Astrocyte of the cerebellum (primary cell): ENCODE measurements at regions not wholly inside any gene's neighbourhood (a gene's known extent, or its start where the extent isn't known, plus 50 kb on each side); places are given as distances from the start of the nearest gene placed in this dataset.
A peak's percentile ranks its signal among the peaks of the same experiment; 100 is the strongest.

Experiments
- DNase-seq: peaks from one replicate; pipeline ENCODE4 v3.0.0-alpha.2; 2011; ENCODE audit warnings: low read depth
- H3K4me3 ChIP-seq: 2 replicates; pipeline ENCODE4 v1.5.1; 2011; ENCODE audit warnings: mild to moderate bottlenecking, low read depth, low read length, moderate library complexity
- CTCF ChIP-seq: IDR thresholded peaks from 2 replicates; pipeline ENCODE4 v1.5.1; 2012; ENCODE audit warnings: low read length, low read depth, moderate library complexity, mild to moderate bottlenecking; ENCODE audit errors: missing control alignments
- in situ Hi-C: cut with HindIII; loops from 2 replicates; pipeline ENCODE4 v1.10.0; 2017; ENCODE audit warnings: low sequenced_read_pairs

DNA sequence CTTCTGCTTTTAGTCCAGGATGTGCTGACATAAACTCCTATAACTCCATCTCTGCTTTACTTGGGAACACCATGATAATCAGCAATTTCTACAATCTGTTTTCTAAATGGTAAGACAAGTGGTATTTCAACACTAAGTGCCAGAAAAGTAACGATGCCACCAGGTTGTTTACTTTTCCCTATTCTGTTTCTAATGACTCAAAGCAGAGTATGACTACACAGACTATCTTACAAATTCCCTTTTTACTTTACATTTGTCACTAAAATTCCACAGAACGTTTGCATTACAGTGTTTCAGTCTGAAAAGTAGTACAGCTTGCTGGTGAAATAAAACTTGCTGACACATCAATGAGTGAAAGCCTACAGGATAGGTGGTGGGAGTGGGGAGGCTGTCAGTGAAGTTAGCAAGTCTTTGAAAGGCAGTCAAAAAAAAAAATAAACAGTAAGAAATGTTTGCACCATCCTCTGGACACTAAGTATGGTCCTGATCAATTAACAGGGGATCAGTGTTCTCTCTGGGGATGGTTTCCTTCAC, 186.5 kb downstream of the LURAP1L start:
- no peak overlapping the region for H3K4me3 ChIP-seq
- no peak for DNase-seq
- in situ Hi-C loops: no loop called here
- TF ChIP-seq CTCF: no peak

DNA sequence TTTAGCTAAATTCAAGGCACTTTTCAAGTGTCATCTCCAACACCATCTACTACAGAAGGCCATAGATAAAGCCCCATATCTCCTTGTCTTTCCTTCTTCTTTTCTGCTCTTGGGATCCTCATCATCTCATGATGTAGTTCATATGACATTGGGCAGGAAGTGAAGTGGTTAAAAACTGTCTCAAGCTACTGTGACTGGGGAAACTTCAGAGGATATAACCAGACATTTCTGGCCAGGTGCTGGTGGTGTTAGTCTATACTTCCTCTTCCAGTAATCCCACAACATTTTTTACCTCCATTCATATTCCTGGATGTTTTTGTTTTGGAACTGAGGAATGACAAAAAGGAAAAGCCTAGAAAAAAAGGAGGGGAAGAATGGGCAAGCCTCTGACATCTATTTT, 188.7 kb downstream of the LURAP1L start:
- H3K4me3 ChIP-seq: no peak overlapping the region
- DNase-seq: no peak
- in situ Hi-C loops: no loop called here
- no peak for TF ChIP-seq CTCF

DNA sequence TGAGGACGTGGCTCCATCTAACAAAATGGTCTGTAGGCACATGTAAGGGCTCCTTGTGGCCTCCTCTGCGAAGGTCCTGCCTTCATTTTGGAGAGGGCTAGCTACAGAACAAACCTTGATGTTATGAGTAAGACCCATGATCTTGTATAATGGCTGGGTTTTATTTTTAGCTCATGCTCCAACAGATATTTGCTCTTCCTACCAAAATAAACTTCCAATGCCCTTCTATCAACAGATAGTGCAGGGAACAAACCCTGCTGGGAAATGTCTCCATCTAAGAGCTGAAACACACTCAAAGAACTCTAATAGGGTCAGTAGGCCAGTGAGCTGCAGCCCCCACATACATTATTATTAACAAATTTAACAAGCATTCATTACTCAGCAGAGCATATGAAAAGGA, 189.5 kb downstream of the LURAP1L start:
- TF ChIP-seq CTCF: no peak
- no peak overlapping the region for H3K4me3 ChIP-seq
- in situ Hi-C loops: no loop called here
- DNase-seq: no peak

DNA sequence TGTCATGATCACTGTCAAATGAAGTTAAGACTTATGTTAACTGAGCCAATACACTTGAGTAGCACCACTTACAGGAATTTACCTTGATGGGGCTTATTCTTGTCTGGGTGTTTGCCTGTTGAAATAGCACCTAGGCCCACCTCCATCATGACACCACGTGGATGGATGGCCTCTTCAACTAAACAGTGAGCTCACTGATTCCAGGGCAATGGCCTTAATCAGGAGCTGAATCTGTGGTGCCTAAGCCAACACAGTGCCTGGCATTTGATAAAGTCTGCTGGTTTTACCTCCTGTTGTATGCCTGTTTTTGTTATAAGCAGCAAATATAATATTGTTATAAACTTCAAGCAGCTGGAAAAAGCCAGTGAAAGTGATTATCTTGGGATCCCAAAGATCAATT, 190.5 kb downstream of the LURAP1L start:
- TF ChIP-seq CTCF: no peak
- DNase-seq: no peak
- in situ Hi-C loops: no loop called here

GRCh38 chr9:12968093-12968492, 193.3 kb downstream of the LURAP1L start:
- in situ Hi-C loops: no loop called here
- no peak for DNase-seq
- TF ChIP-seq CTCF: no peak
- H3K4me3 ChIP-seq: no peak overlapping the region

More for the DNA sequence above, 190.5 kb downstream of the LURAP1L start:
- no peak overlapping the region for H3K4me3 ChIP-seq

DNA sequence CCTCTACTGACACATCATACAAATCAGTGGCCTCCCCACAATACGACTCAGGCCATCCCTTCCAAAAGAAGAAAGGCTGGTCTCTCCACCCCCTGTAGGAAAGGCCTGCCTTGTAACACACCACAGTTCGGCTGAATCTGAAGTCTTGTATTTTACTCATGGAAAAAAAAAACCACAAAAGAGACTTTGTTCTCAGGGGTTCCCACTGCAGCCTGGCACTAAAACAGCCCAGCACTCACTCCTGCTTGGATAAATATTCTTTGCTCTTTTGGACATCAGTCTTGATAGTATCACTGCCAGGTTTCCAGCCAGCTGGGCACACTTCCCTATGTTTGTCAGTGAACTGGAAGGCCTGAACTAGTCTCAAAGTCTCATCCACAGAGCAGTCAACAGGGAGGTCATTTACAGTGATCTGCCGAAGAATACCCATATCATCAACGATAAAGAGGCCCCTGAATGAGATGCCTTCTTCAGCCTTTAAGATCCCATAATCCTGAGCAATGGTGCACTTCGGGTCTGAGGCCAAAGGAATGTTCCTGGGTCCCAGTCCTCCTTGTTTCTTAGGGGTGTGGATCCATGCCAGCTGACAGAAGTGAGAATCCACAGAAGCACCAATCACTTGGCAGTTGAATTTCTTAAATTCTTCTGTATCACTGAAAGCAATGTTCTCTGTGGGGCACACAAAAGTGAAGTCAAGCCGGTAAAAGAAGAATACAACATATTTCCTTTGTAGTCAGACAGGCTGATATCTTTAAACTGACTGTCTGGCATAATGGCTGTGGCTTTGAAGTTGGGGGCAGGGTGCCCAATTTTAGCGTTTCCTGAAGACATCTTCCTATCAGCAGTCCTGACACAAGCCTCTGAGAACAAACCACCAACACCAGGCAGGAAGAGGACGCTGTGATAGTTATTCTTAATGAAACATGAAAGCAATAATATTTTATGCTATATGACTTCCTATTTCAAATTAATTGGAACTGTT, 198.1 kb downstream of the LURAP1L start:
- DNase-seq: peak; percentile 22
- no peak for TF ChIP-seq CTCF
- in situ Hi-C loops: no loop called here
- H3K4me3 ChIP-seq: no peak overlapping the region
